Transverse colon (tissue), 3 donors: ENCODE measurements at regions not wholly inside any gene's neighbourhood (a gene's known extent, or its start where the extent isn't known, plus 50 kb on each side); places are given as distances from the start of the nearest gene placed in this dataset.

ENCODE experiments used
- CTCF ChIP-seq, 5 experiments: fragments of 200-600 bp in 3 of 5; fragments of 450-650 bp in 2 of 5; sonication (generic) in 3 of 5; IDR thresholded peaks; 1 replicate in 2 of 5; 2 replicates in 3 of 5; pipeline ENCODE4 v1.5.1; 2016 to 2017; ENCODE audit warnings: antibody characterized with exemption in 5 of 5, inconsistent platforms in 3 of 5, mild to moderate bottlenecking in 2 of 5, moderate library complexity in 1 of 5
- POLR2A ChIP-seq: fragments of 450-650 bp; IDR thresholded peaks from one replicate; pipeline ENCODE4 v1.6.1; 2016; ENCODE audit warnings: antibody characterized with exemption, mild to moderate bottlenecking, moderate library complexity

GRCh38 chr7:81053623-81054022, 134.8 kb upstream of the SEMA3C start:
- TF ChIP-seq CTCF (IDR thresholded peaks at IDR 0.05) (no peak), POLR2A (no peak)
